NT2/D1 (cell line): ENCODE measurements at regions not wholly inside any gene's neighbourhood (a gene's known extent, or its start where the extent isn't known, plus 50 kb on each side); places are given as distances from the start of the nearest gene placed in this dataset.

Source experiments
- YY1 ChIP-seq: IDR thresholded peaks from 2 replicates; pipeline ENCODE4 v1.6.1; 2011; ENCODE audit not compliant: insufficient read length, insufficient read depth
- ZNF274 ChIP-seq: IDR thresholded peaks from 2 replicates; pipeline ENCODE4 v1.6.1; 2011; ENCODE audit warnings: mild to moderate bottlenecking, low read depth, low read length

DNA sequence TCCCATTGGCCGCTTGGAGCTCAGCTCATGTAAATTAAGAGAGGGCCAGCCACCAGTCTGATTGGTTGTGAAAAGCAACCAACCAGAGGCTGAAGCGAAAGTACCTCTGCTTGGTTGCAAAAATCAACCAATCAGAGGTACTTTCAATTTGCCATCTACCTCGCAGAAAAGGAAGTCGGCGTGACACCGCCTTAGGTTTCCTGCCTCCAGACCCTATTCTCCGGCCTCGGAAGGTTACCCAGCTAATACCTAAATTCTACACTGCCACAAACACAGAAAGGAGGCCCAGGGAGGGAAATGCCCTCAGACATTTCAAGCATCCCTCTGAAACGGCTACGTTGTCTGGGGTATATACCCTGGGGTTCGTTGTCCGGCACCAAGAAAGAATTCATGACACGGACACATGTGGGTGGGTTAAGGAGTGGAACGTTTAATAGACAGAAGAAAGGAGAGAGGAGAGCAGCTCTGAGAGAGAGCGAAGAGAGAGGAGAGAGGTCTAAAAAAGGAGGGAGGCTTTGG, 481.3 kb downstream of the TMEM114 start:
- TF ChIP-seq ZNF274 (no peak), YY1 (no peak)
